PC-3 (cell line): ENCODE measurements at regions not wholly inside any gene's neighbourhood (a gene's known extent, or its start where the extent isn't known, plus 50 kb on each side); places are given as distances from the start of the nearest gene placed in this dataset.
"Not testable (repeated sequence)": the region's sequence is repeated elsewhere in the genome, so short reads cannot be mapped to it uniquely, and the experiment has no call there.

ENCODE experiments used
- ATAC-seq: fragments of 200-7000 bp; cut with Tn5 transposase; 2 replicates; pipeline ENCODE4 v1.9.1; 2020; ENCODE audit warnings: mild to moderate bottlenecking, moderate library complexity
- BruUV-seq: library from RNA; stranded (reverse); fragments of 400-500 nt; replicated peaks from 2 replicates; lab custom pipeline; 2021; lab: Mats Ljungman, UMichigan
- CTCF ChIA-PET: fragments of 300-600 bp; sonication (Branson Sonifier 250); formaldehyde crosslinking; loops from one replicate; lab custom pipeline; 2022; ENCODE audit warnings: antibody characterized with exemption; lab: Charles Lee
- POLR2A ChIA-PET: fragments of 300-600 bp; sonication (Branson Sonifier 250); formaldehyde crosslinking; loops from one replicate; lab custom pipeline; 2022; ENCODE audit warnings: antibody characterized with exemption; ENCODE audit not compliant: unreplicated experiment; lab: Charles Lee
- DNase-seq: peaks from one replicate; pipeline ENCODE4 v3.0.0-alpha.2; 2015
- H2AFZ ChIP-seq: fragments of 300-600 bp; sonication (generic); 2 replicates; pipeline ENCODE4 v1.6.0; 2016; ENCODE audit warnings: antibody characterized with exemption, low read length
- H3F3A ChIP-seq: fragments of 300-600 bp; sonication (generic); one replicate; pipeline ENCODE4 v1.6.0; 2017; ENCODE audit warnings: antibody characterized with exemption, low read length, control low read depth, mild to moderate bottlenecking; ENCODE audit not compliant: unreplicated experiment
- H3K27ac ChIP-seq: fragments of 300-600 bp; sonication (generic); 2 replicates; pipeline ENCODE4 v1.5.1; 2016; ENCODE audit warnings: mild to moderate bottlenecking, low read length
- H3K27me3 ChIP-seq: fragments of 300-600 bp; sonication (generic); 2 replicates; pipeline ENCODE4 v1.6.1; 2016; ENCODE audit warnings: low read length, mixed read lengths
- H3K36me3 ChIP-seq: fragments of 300-600 bp; sonication (generic); 2 replicates; pipeline ENCODE4 v1.6.1; 2016; ENCODE audit warnings: low read depth, mixed run types, low read length, mixed read lengths
- H3K4me1 ChIP-seq: fragments of 300-600 bp; sonication (generic); 2 replicates; pipeline ENCODE4 v1.5.1; 2016; ENCODE audit warnings: low read length; ENCODE audit not compliant: insufficient read depth
- H3K4me2 ChIP-seq: fragments of 300-600 bp; sonication (generic); 2 replicates; pipeline ENCODE4 v1.6.0; 2016; ENCODE audit warnings: low read length
- H3K4me3 ChIP-seq: fragments of 300-600 bp; sonication (generic); 2 replicates; pipeline ENCODE4 v1.5.1; 2016; ENCODE audit warnings: mild to moderate bottlenecking, low read length, mixed read lengths
- H3K79me2 ChIP-seq: fragments of 300-600 bp; sonication (generic); 2 replicates; pipeline ENCODE4 v1.6.1; 2017; ENCODE audit warnings: low read length, mixed read lengths
- H3K9ac ChIP-seq: fragments of 300-600 bp; sonication (generic); 2 replicates; pipeline ENCODE4 v1.6.0; 2016; ENCODE audit warnings: mild to moderate bottlenecking, low read length
- H3K9me2 ChIP-seq: fragments of 300-600 bp; sonication (generic); replicated peaks from 2 replicates; pipeline ENCODE4 v1.6.1; 2016; ENCODE audit warnings: mixed run types, low read length, mixed read lengths
- H3K9me3 ChIP-seq: fragments of 300-600 bp; sonication (generic); 2 replicates; pipeline ENCODE4 v1.6.1; 2016; ENCODE audit warnings: low read length, mixed read lengths
- H4K20me1 ChIP-seq: fragments of 300-600 bp; sonication (generic); 2 replicates; pipeline ENCODE4 v1.6.1; 2016; ENCODE audit warnings: low read length, mixed read lengths
- EZH2 ChIP-seq: fragments of 300-600 bp; sonication (generic); IDR thresholded peaks from one replicate; pipeline ENCODE4 v1.6.1; 2017; ENCODE audit warnings: antibody characterized with exemption, mild to moderate bottlenecking, low read length; ENCODE audit not compliant: unreplicated experiment
- EZH2phosphoT487 ChIP-seq: fragments of 300-600 bp; sonication (generic); IDR thresholded peaks from 2 replicates; pipeline ENCODE4 v1.6.1; 2018; ENCODE audit warnings: mild to moderate bottlenecking, antibody characterized with exemption, low read length, borderline replicate concordance
- intact Hi-C: fragments of 100-400 bp; cut with micrococcal nuclease; formaldehyde crosslinking; loops from 2 replicates; pipeline ENCODE4 v1.9.0; 2023
- TF ChIP-seq, protein P1 (sequence below): fragments of 300-600 bp; sonication (generic); conservative IDR thresholded peaks from 2 replicates; pipeline ENCODE4 v1.5.1; 2017; ENCODE audit warnings: antibody characterized with exemption, low read depth, mild to moderate bottlenecking, low read length

DNA sequence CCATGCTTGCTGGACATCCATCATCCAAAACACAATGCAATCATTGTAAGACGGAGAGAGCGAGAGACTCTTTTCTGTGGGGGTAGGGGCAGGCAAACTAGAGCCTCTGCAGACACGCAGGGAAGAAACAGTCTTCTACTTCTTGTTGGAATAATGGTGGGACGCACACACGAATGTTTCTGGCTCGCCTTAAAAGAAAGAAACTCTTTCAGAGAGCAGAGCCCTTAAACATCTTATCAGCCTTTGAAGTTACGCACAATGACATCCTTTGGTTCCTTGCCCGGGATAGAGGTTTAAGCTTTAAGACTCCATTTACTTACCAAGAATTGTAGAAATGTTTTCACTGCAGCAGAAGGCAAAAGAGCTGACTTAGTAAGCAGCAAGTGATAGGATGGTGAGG is 133.8 kb upstream of the FOXN3 start:
- Histone ChIP-seq H3K36me3 (no peaks in the 10 kb centered on the region), H3K4me2 (no peak overlapping the region), H3K9ac (no peak overlapping the region), H3F3A (no peaks in the 10 kb centered on the region), H4K20me1 (no peaks in the 10 kb centered on the region), H3K9me2 (no peaks in the 10 kb centered on the region), H3K9me3 (no peaks in the 10 kb centered on the region), H3K27ac (no peak overlapping the region), H3K27me3 (no peaks in the 10 kb centered on the region), H3K4me3 (no peak overlapping the region), H2AFZ (no peak overlapping the region), H3K4me1 (no peaks in the 10 kb centered on the region), H3K79me2 (no peaks in the 10 kb centered on the region)
- TF ChIP-seq EZH2phosphoT487 = no peak
- TF ChIP-seq EZH2 = no peak
- TF ChIP-seq, protein P1, sequence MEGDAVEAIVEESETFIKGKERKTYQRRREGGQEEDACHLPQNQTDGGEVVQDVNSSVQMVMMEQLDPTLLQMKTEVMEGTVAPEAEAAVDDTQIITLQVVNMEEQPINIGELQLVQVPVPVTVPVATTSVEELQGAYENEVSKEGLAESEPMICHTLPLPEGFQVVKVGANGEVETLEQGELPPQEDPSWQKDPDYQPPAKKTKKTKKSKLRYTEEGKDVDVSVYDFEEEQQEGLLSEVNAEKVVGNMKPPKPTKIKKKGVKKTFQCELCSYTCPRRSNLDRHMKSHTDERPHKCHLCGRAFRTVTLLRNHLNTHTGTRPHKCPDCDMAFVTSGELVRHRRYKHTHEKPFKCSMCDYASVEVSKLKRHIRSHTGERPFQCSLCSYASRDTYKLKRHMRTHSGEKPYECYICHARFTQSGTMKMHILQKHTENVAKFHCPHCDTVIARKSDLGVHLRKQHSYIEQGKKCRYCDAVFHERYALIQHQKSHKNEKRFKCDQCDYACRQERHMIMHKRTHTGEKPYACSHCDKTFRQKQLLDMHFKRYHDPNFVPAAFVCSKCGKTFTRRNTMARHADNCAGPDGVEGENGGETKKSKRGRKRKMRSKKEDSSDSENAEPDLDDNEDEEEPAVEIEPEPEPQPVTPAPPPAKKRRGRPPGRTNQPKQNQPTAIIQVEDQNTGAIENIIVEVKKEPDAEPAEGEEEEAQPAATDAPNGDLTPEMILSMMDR = no peak
- no peak for DNase-seq
- intact Hi-C loops = no loop called here
- ChIA-PET CTCF (no interaction called here), POLR2A (no interaction called here)
- no TSS peak for BruUV-seq
- no peak for ATAC-seq

DNA sequence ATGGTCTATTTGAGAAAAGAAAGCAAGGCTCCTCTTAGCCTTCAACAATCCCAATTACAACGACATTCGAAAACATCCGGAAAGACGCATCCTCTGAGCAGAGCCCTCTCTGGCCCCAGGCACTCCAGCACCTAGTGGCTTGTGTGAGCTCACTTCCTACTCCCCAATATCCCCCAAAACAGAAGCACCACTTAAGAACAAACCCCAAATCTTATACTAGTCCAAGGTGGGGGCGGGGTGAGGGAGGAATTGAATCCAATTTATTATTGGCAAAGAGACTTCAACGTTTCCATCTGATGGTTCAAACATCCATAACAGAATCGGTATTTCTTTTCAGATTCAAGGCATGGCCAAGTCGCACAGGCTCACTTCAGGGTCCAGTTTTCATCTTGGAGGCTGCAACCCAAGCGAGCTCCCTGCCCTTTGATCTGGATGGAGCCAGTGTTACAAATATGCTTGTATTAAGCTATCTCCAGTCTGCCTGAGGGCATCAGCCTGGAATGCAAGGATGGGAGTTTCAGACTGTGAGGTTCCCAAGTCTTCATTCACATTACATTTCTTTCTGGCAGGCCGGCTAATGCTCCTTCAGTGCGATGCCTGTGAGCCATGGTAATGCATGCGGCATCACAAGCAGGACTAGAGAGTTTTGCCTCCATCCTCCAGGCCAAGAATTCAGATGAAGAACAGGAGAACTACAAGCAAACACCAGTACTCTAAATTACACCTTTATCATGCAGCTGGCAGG is 132.5 kb upstream of the FOXN3 start:
- no peak overlapping the region for H3K4me2 ChIP-seq
- H2AFZ ChIP-seq = no peak overlapping the region
- ATAC-seq (no peak), DNase-seq (no peak)
- intact Hi-C loops = no loop called here
- no peaks in the 10 kb centered on the region for H3K36me3 ChIP-seq
- H3K27me3 ChIP-seq = no peaks in the 10 kb centered on the region
- no peaks in the 10 kb centered on the region for H3K79me2 ChIP-seq
- TF ChIP-seq EZH2 (no peak), EZH2phosphoT487 (no peak)
- TF ChIP-seq, protein P1 = no peak
- no peaks in the 10 kb centered on the region for H3K9me3 ChIP-seq
- no peak overlapping the region for H3K27ac ChIP-seq
- ChIA-PET CTCF (no interaction called here), POLR2A (no interaction called here)
- no peaks in the 10 kb centered on the region for H3K4me1 ChIP-seq
- no TSS peak for BruUV-seq
- H3F3A ChIP-seq = no peaks in the 10 kb centered on the region
- H3K9ac ChIP-seq = no peak overlapping the region
- no peak overlapping the region for H3K4me3 ChIP-seq
- H4K20me1 ChIP-seq = no peaks in the 10 kb centered on the region
- H3K9me2 ChIP-seq = no peaks in the 10 kb centered on the region

DNA sequence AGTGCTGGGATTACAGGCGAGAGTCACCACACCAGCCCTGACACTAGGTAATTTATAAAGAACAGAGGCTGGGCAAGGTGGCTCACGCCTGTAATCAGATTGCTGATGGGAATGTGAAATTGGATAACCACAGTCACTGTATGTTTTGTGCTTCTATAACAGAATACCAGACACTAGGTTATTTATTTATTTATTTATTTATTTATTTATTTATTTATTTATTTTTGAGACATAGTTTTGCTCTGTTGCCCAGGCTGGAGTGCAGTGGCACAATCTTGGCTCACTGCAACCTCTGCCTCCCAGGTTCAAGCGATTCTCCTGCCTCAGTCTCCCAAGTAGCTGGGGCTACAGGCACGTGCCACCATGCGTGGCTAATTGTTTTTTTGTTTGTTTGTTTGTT is 130.0 kb upstream of the FOXN3 start:
- H3K4me2 ChIP-seq, H3K9me2 ChIP-seq, H3K4me1 ChIP-seq, ATAC-seq, H3K27me3 ChIP-seq, H3F3A ChIP-seq, H3K9ac ChIP-seq, POLR2A ChIA-PET, H3K4me3 ChIP-seq, H3K79me2 ChIP-seq, DNase-seq, intact Hi-C loops, H2AFZ ChIP-seq, H3K27ac ChIP-seq, H4K20me1 ChIP-seq, H3K36me3 ChIP-seq, BruUV-seq, CTCF ChIA-PET, H3K9me3 ChIP-seq: not testable (repeated sequence)
